ENCODE measurements at regions not wholly inside any gene's neighbourhood (a gene's known extent, or its start where the extent isn't known, plus 50 kb on each side); places are given as distances from the start of the nearest gene placed in this dataset.
A peak's percentile ranks its signal among the peaks of the same experiment; 100 is the strongest.

- 15 to 17% methylated on average over 6 of the region's 6 CpGs for WGBS, 2 donors
- intact Hi-C loops (cut with DNase I): loop anchor here (2.0 kb wide), 1 partner anchor 185 kb away; no protein-coding TSS in a partner anchor
- DNase-seq: no peak
- Histone ChIP-seq H3K9me3 (no peaks in the 10 kb centered on the region), H3K27ac (no peak overlapping the region), H3K36me3 (no peaks in the 10 kb centered on the region), H3K4me3 (peak overlapping the region in 3 of 4 donors; percentile 26 to 31 (median 27)), H3K27me3 (no peaks in the 10 kb centered on the region), H3K4me1 (no peaks in the 10 kb centered on the region)
- TF ChIP-seq POLR2AphosphoS5 (IDR thresholded peaks at IDR 0.05) (no peak), CTCF (IDR thresholded peaks at IDR 0.05) (peak; percentile 37 to 75 (median 68))
Observed at GRCh38 chr7:94087664-94088352, 83.7 kb upstream of the BET1 start.

- Histone ChIP-seq H3K4me1 (no peaks in the 10 kb centered on the region), H3K27me3 (no peaks in the 10 kb centered on the region), H3K36me3 (no peaks in the 10 kb centered on the region), H3K4me3 (no peak overlapping the region), H3K9me3 (no peaks in the 10 kb centered on the region), H3K27ac (no peak overlapping the region)
- no peak for DNase-seq
- intact Hi-C loops (cut with DNase I): loop anchor here (2.0 kb wide), 1 partner anchor 186 kb away; no protein-coding TSS in a partner anchor
- no peak for TF ChIP-seq POLR2AphosphoS5 (IDR thresholded peaks at IDR 0.05)
- no peak for TF ChIP-seq EP300 (IDR thresholded peaks at IDR 0.05)
- TF ChIP-seq POLR2A (IDR thresholded peaks at IDR 0.05): no peak
- no peak for TF ChIP-seq CTCF (IDR thresholded peaks at IDR 0.05)
Observed at GRCh38 chr7:94088560-94088959, 84.4 kb upstream of the BET1 start.

GRCh38 chr7:94089806-94090205, 85.7 kb upstream of the BET1 start:
- Histone ChIP-seq H3K9me3 (no peaks in the 10 kb centered on the region), H3K4me3 (no peak overlapping the region), H3K36me3 (no peaks in the 10 kb centered on the region), H3K27me3 (no peaks in the 10 kb centered on the region), H3K27ac (no peak overlapping the region), H3K4me1 (no peaks in the 10 kb centered on the region)
- 82 to 83% methylated on average over 4 of the region's 4 CpGs for WGBS, 2 donors
- TF ChIP-seq POLR2A (IDR thresholded peaks at IDR 0.05) (no peak), EP300 (IDR thresholded peaks at IDR 0.05) (no peak), POLR2AphosphoS5 (IDR thresholded peaks at IDR 0.05) (no peak), CTCF (IDR thresholded peaks at IDR 0.05) (no peak)
- intact Hi-C loops (cut with DNase I): loop anchor here (2.0 kb wide), 1 partner anchor 187 kb away; no protein-coding TSS in a partner anchor
- no peak for DNase-seq

- Histone ChIP-seq H3K4me3 (no peak overlapping the region), H3K36me3 (no peaks in the 10 kb centered on the region), H3K27me3 (no peaks in the 10 kb centered on the region), H3K9me3 (no peaks in the 10 kb centered on the region), H3K27ac (no peak overlapping the region), H3K4me1 (no peaks in the 10 kb centered on the region)
- intact Hi-C loops (cut with DNase I): no loop called here
- DNase-seq: no peak
- no peak for TF ChIP-seq POLR2AphosphoS5 (IDR thresholded peaks at IDR 0.05)
- 48 to 81% methylated on average over 1 of the region's 1 CpG for WGBS, 2 donors
Observed at GRCh38 chr7:94092980-94093379, 88.8 kb upstream of the BET1 start.

GRCh38 chr7:94094298-94094697, 90.1 kb upstream of the BET1 start:
- no peak overlapping the region for H3K27ac ChIP-seq
- intact Hi-C loops (cut with DNase I): no loop called here
- no peaks in the 10 kb centered on the region for H3K9me3 ChIP-seq
- TF ChIP-seq EP300 (IDR thresholded peaks at IDR 0.05) (no peak), CTCF (IDR thresholded peaks at IDR 0.05) (no peak), POLR2A (IDR thresholded peaks at IDR 0.05) (no peak), POLR2AphosphoS5 (IDR thresholded peaks at IDR 0.05) (no peak)
- DNase-seq: no peak
- WGBS, 2 donors: 88 to 90% methylated on average over 1 of the region's 1 CpG
- H3K4me3 ChIP-seq: no peak overlapping the region
- no peaks in the 10 kb centered on the region for H3K4me1 ChIP-seq
- no peaks in the 10 kb centered on the region for H3K27me3 ChIP-seq
- H3K36me3 ChIP-seq: no peaks in the 10 kb centered on the region

All from sigmoid colon (tissue), 6 donors.